ENCODE measurements at regions not wholly inside any gene's neighbourhood (a gene's known extent, or its start where the extent isn't known, plus 50 kb on each side); places are given as distances from the start of the nearest gene placed in this dataset.

DNA sequence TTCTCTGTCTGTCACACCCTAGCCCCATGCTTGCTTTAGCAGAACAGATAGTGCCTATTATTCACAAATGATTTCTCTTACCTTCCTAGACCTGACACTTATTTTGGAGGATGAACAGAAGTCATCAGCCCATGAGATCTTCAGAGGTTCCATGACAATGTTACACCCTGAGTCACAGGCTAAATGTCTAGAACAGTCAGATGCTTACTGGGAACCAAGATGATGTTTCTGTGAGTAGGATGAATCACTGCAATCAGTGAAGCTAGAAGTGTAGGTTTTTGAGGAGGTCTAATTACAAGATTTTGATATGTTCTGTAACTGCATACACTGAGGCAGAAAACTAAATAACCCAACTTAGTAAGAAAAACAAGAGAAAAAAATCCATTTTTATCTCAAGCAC lies 123.0 kb upstream of the THUMPD2 start:
- Mint-ChIP-seq H3K27ac (no peak overlapping the region), H3K36me3 (ENCODE audit: low read depth) (peaks cover 13% of the 10 kb centered on the region), H3K4me1 (no peaks in the 10 kb centered on the region), H3K27me3 (ENCODE audit: insufficient read depth, low read depth, poor library complexity) (peaks cover 4% of the 10 kb centered on the region), H3K9me3 (peaks cover 27% of the 10 kb centered on the region), H3K4me3 (no peak overlapping the region)
- no peaks in the 10 kb centered on the region for H3K27me3 ChIP-seq (ENCODE audit: insufficient read depth)
- no peak overlapping the region for H3K4me2 ChIP-seq
- H3K27ac ChIP-seq (ENCODE audit: low read depth) = no peak overlapping the region
- H2AFZ ChIP-seq = no peak overlapping the region
- no peaks in the 10 kb centered on the region for H4K20me1 ChIP-seq (replicated peaks; ENCODE audit: insufficient read depth)
- H3K36me3 ChIP-seq (ENCODE audit: insufficient read depth) = no peaks in the 10 kb centered on the region
- H3F3A ChIP-seq (replicated peaks; ENCODE audit: low read depth) = no peaks in the 10 kb centered on the region
- ATAC-seq = no peak
- no peak overlapping the region for H3K4me3 ChIP-seq
- H3K4me1 ChIP-seq (ENCODE audit: insufficient read depth) = no peaks in the 10 kb centered on the region
- no peak for TF ChIP-seq POLR2AphosphoS5 (IDR thresholded peaks at IDR 0.05; ENCODE audit: low read depth)
- TF ChIP-seq ZNF331 (CRISPR knock-in tag; IDR thresholded peaks at IDR 0.05; ENCODE audit: low read depth) = no peak
- TF ChIP-seq EZH2 (IDR thresholded peaks at IDR 0.05; ENCODE audit: low read depth, unreplicated experiment) = no peak
- TF ChIP-seq, protein P1, sequence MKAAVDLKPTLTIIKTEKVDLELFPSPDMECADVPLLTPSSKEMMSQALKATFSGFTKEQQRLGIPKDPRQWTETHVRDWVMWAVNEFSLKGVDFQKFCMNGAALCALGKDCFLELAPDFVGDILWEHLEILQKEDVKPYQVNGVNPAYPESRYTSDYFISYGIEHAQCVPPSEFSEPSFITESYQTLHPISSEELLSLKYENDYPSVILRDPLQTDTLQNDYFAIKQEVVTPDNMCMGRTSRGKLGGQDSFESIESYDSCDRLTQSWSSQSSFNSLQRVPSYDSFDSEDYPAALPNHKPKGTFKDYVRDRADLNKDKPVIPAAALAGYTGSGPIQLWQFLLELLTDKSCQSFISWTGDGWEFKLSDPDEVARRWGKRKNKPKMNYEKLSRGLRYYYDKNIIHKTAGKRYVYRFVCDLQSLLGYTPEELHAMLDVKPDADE (IDR thresholded peaks at IDR 0.05) = no peak
- no peak for TF ChIP-seq EZH2phosphoT487 (IDR thresholded peaks at IDR 0.05; ENCODE audit: unreplicated experiment)
- TF ChIP-seq, protein P2, sequence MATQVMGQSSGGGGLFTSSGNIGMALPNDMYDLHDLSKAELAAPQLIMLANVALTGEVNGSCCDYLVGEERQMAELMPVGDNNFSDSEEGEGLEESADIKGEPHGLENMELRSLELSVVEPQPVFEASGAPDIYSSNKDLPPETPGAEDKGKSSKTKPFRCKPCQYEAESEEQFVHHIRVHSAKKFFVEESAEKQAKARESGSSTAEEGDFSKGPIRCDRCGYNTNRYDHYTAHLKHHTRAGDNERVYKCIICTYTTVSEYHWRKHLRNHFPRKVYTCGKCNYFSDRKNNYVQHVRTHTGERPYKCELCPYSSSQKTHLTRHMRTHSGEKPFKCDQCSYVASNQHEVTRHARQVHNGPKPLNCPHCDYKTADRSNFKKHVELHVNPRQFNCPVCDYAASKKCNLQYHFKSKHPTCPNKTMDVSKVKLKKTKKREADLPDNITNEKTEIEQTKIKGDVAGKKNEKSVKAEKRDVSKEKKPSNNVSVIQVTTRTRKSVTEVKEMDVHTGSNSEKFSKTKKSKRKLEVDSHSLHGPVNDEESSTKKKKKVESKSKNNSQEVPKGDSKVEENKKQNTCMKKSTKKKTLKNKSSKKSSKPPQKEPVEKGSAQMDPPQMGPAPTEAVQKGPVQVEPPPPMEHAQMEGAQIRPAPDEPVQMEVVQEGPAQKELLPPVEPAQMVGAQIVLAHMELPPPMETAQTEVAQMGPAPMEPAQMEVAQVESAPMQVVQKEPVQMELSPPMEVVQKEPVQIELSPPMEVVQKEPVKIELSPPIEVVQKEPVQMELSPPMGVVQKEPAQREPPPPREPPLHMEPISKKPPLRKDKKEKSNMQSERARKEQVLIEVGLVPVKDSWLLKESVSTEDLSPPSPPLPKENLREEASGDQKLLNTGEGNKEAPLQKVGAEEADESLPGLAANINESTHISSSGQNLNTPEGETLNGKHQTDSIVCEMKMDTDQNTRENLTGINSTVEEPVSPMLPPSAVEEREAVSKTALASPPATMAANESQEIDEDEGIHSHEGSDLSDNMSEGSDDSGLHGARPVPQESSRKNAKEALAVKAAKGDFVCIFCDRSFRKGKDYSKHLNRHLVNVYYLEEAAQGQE (IDR thresholded peaks at IDR 0.05; ENCODE audit: unreplicated experiment) = no peak
- peaks cover 9% of the 10 kb centered on the region; the same call in 1 of the 2 replicates for H3K9me2 ChIP-seq (ENCODE audit: insufficient read depth)
- no peak for DNase-seq (ENCODE audit: low spot score)
- no peaks in the 10 kb centered on the region for H3K79me2 ChIP-seq (replicated peaks; ENCODE audit: insufficient read depth)

DNA sequence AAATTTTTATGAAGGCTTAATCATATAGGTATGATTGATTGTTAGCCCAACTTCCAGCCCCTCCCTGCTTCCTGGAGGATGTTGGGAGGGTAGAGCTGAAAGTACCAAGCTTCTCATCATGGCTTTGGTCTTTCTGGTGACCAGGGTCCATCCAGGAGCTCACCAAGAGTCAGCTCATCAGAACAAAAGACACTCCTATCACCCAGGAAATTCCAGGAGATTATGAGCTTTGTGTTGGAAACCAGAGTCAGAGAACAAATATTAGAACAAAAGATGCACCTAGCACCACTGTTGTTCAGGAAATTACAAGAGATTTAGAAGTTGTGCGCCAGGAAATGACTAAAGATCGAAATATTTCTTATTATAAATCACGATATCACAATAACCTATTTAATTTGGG lies 119.9 kb upstream of the THUMPD2 start:
- H3K9me3 Mint-ChIP-seq = peaks cover 27% of the 10 kb centered on the region
- no peaks in the 10 kb centered on the region for H3K4me1 ChIP-seq (ENCODE audit: insufficient read depth)
- no peak overlapping the region for H3K27ac Mint-ChIP-seq
- peaks cover 9% of the 10 kb centered on the region; the same call in 1 of the 2 replicates for H3K9me2 ChIP-seq (ENCODE audit: insufficient read depth)
- H3K36me3 Mint-ChIP-seq (ENCODE audit: low read depth) = peaks cover 13% of the 10 kb centered on the region
- no peak for DNase-seq (ENCODE audit: low spot score)
- H4K20me1 ChIP-seq (replicated peaks; ENCODE audit: insufficient read depth) = no peaks in the 10 kb centered on the region
- no peaks in the 10 kb centered on the region for H3F3A ChIP-seq (replicated peaks; ENCODE audit: low read depth)
- no peaks in the 10 kb centered on the region for H3K36me3 ChIP-seq (ENCODE audit: insufficient read depth)
- H3K27me3 ChIP-seq (ENCODE audit: insufficient read depth) = no peaks in the 10 kb centered on the region
- H3K4me1 Mint-ChIP-seq = no peaks in the 10 kb centered on the region
- H3K27ac ChIP-seq (ENCODE audit: low read depth) = no peak overlapping the region
- H3K27me3 Mint-ChIP-seq (ENCODE audit: insufficient read depth, low read depth, poor library complexity) = peaks cover 2% of the 10 kb centered on the region
- ATAC-seq = no peak
- TF ChIP-seq ZNF462 (CRISPR knock-in tag; IDR thresholded peaks at IDR 0.05) (no peak), ZNF331 (CRISPR knock-in tag; IDR thresholded peaks at IDR 0.05; ENCODE audit: low read depth) (no peak)
- no peak overlapping the region for H3K4me3 ChIP-seq
- no peak overlapping the region for H2AFZ ChIP-seq
- no peak overlapping the region for H3K4me2 ChIP-seq
- no peak overlapping the region for H3K4me3 Mint-ChIP-seq
- H3K79me2 ChIP-seq (replicated peaks; ENCODE audit: insufficient read depth) = no peaks in the 10 kb centered on the region

All from GM23338 (cell line).